ENCODE measurements at regions not wholly inside any gene's neighbourhood (a gene's known extent, or its start where the extent isn't known, plus 50 kb on each side); places are given as distances from the start of the nearest gene placed in this dataset.

GRCh38 chr1:96238426-96238825, 483.2 kb upstream of the PTBP2 start:
- H3K27ac ChIP-seq, result no peak overlapping the region
- no peak for TF ChIP-seq ZFX (IDR thresholded peaks at IDR 0.05; ENCODE audit: borderline replicate concordance)
- TF ChIP-seq, protein P1, sequence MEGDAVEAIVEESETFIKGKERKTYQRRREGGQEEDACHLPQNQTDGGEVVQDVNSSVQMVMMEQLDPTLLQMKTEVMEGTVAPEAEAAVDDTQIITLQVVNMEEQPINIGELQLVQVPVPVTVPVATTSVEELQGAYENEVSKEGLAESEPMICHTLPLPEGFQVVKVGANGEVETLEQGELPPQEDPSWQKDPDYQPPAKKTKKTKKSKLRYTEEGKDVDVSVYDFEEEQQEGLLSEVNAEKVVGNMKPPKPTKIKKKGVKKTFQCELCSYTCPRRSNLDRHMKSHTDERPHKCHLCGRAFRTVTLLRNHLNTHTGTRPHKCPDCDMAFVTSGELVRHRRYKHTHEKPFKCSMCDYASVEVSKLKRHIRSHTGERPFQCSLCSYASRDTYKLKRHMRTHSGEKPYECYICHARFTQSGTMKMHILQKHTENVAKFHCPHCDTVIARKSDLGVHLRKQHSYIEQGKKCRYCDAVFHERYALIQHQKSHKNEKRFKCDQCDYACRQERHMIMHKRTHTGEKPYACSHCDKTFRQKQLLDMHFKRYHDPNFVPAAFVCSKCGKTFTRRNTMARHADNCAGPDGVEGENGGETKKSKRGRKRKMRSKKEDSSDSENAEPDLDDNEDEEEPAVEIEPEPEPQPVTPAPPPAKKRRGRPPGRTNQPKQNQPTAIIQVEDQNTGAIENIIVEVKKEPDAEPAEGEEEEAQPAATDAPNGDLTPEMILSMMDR (IDR thresholded peaks at IDR 0.05), result no peak

GRCh38 chr1:96240438-96240837, 481.1 kb upstream of the PTBP2 start:
- H3K27ac ChIP-seq, result no peak overlapping the region
- no peak for TF ChIP-seq ZFX (IDR thresholded peaks at IDR 0.05; ENCODE audit: borderline replicate concordance)
- TF ChIP-seq, protein P1 (IDR thresholded peaks at IDR 0.05), result no peak

DNA sequence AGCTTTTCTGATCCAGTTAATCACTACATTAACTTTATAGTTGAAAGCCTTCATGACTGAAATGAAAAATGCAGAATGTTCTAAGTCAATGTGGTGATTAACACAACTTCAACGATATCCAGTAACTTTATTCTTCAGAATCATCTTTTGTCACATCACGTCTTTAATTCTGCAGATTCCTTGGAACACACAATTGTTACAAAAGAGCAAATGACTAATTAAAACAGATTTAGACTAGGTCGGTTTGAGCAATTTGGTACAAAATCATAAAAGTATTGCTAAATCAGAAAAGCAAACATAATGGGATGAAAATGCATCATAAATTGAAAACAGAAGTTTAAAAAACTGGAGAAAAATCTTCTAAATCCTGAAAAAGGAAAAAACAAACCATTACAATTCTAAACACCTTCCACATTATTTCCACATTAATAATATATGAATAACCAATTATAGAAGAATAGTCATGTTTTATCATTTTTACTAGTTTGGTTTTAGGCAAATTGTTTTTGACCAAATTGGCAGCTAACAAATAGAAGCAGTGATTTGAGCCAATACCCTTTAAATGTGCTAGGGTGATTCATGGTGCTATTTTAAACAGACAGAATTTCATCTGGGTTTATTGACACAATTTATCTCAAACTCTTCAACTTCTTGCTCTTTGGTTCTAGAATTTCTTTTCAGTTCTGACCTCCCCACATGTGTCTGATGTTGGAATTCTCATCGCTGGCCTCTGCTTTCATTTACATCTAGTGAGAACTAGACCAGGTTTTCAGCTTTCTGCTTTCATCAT, 468.1 kb upstream of the PTBP2 start:
- no peak for TF ChIP-seq ZFX (IDR thresholded peaks at IDR 0.05; ENCODE audit: borderline replicate concordance)
- TF ChIP-seq, protein P1 (IDR thresholded peaks at IDR 0.05), result no peak
- H3K27ac ChIP-seq, result no peak overlapping the region

- no peak overlapping the region for H3K27ac ChIP-seq
Measured at GRCh38 chr1:96256130-96256790, 465.3 kb upstream of the PTBP2 start.

GRCh38 chr1:96259399-96259798, 462.2 kb upstream of the PTBP2 start:
- no peak overlapping the region for H3K27ac ChIP-seq
- TF ChIP-seq ZFX (IDR thresholded peaks at IDR 0.05; ENCODE audit: borderline replicate concordance), result no peak
- TF ChIP-seq, protein P1 (IDR thresholded peaks at IDR 0.05), result no peak

More at GRCh38 chr1:96256130-96256790, 465.3 kb upstream of the PTBP2 start:
- no peak for TF ChIP-seq ZFX (IDR thresholded peaks at IDR 0.05; ENCODE audit: borderline replicate concordance)
- TF ChIP-seq, protein P1 (IDR thresholded peaks at IDR 0.05), result no peak

DNA sequence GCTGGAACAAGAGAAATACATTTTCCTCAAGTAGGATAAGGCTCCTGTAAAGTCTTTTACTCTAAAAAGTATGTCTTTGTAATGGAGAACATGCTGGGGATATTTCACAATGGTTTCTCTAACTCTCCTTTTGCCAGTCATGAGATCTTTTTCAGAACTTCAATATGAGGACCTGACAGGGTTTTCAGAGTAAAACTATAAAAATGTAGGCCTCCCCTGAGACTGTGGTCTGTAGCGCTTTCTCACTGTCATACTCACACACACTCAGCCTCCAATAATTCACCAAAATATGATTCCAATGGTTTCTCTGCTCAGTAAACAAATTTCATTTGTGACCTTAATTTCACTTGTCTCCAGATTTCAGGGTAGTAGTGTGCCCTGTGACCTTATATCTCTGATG, 440.1 kb upstream of the PTBP2 start:
- no peak overlapping the region for H3K27ac ChIP-seq
- TF ChIP-seq ZFX (IDR thresholded peaks at IDR 0.05; ENCODE audit: borderline replicate concordance), result no peak
- TF ChIP-seq, protein P1 (IDR thresholded peaks at IDR 0.05), result no peak

- TF ChIP-seq, protein P1 (IDR thresholded peaks at IDR 0.05), result no peak
- no peak for TF ChIP-seq ZFX (IDR thresholded peaks at IDR 0.05; ENCODE audit: borderline replicate concordance)
- no peak overlapping the region for H3K27ac ChIP-seq
Measured at GRCh38 chr1:96290033-96290432, 431.6 kb upstream of the PTBP2 start.
